OCI-LY1 (cell line): ENCODE measurements at regions not wholly inside any gene's neighbourhood (a gene's known extent, or its start where the extent isn't known, plus 50 kb on each side); places are given as distances from the start of the nearest gene placed in this dataset.

Experiments used
- H2AFZ ChIP-seq: fragments of 200-600 bp; sonication (generic), shearing (Covaris generic); 2 replicates; pipeline ENCODE4 v1.6.0; 2014; ENCODE audit warnings: antibody characterized with exemption, mild to moderate bottlenecking, low read length
- H3F3A ChIP-seq: fragments of 200-600 bp; sonication (generic), shearing (Covaris generic); 2 replicates; pipeline ENCODE4 v1.6.0; 2014; ENCODE audit warnings: mild to moderate bottlenecking, antibody characterized with exemption, low read length, moderate library complexity; ENCODE audit not compliant: insufficient read depth
- H3K27ac ChIP-seq: fragments of 200-600 bp; sonication (generic); 2 replicates; pipeline ENCODE4 v1.5.1; 2014; ENCODE audit warnings: low read length, mixed run types, mild to moderate bottlenecking, low read depth; ENCODE audit not compliant: poor library complexity, severe bottlenecking
- H3K27me3 ChIP-seq: fragments of 200-600 bp; sonication (generic); 2 replicates; pipeline ENCODE4 v1.6.0; 2014; ENCODE audit warnings: antibody characterized with exemption, mild to moderate bottlenecking, low read length, moderate library complexity; ENCODE audit not compliant: insufficient read depth
- H3K36me3 ChIP-seq: fragments of 200-600 bp; sonication (generic); 2 replicates; pipeline ENCODE4 v1.6.1; 2014; ENCODE audit warnings: mild to moderate bottlenecking, antibody characterized with exemption, low read length, moderate library complexity, mixed read lengths; ENCODE audit not compliant: insufficient read depth
- H3K4me1 ChIP-seq: fragments of 200-600 bp; sonication (generic); 2 replicates; pipeline ENCODE4 v1.5.1; 2014; ENCODE audit warnings: mild to moderate bottlenecking, low read length, moderate library complexity; ENCODE audit not compliant: insufficient read depth, severe bottlenecking
- H3K4me2 ChIP-seq: fragments of 200-600 bp; sonication (generic), shearing (Covaris generic); 2 replicates; pipeline ENCODE4 v1.6.1; 2014; ENCODE audit warnings: low read length
- H3K4me3 ChIP-seq: fragments of 200-600 bp; sonication (generic); 2 replicates; pipeline ENCODE4 v1.5.1; 2014; ENCODE audit warnings: low read length, low read depth, mild to moderate bottlenecking, mixed read lengths; ENCODE audit not compliant: poor library complexity, severe bottlenecking
- H3K79me2 ChIP-seq: fragments of 200-600 bp; shearing (Covaris generic); 2 replicates; pipeline ENCODE4 v1.6.1; 2016; ENCODE audit warnings: mixed run types, low read length, mixed read lengths; ENCODE audit not compliant: insufficient read depth
- H3K9ac ChIP-seq: fragments of 200-600 bp; sonication (generic), shearing (Covaris generic); 2 replicates; pipeline ENCODE4 v1.6.1; 2014; ENCODE audit warnings: mild to moderate bottlenecking, low read length, mixed read lengths
- H3K9me2 ChIP-seq: fragments of 200-600 bp; sonication (generic), shearing (Covaris generic); 2 replicates; pipeline ENCODE4 v1.6.1; 2014; ENCODE audit warnings: low read depth, mild to moderate bottlenecking, low read length, mixed read lengths
- H3K9me3 ChIP-seq: fragments of 200-600 bp; shearing (Covaris generic); 2 replicates; pipeline ENCODE4 v1.6.1; 2014; ENCODE audit warnings: low read length, mixed read lengths
- H4K20me1 ChIP-seq: fragments of 200-600 bp; sonication (generic), shearing (Covaris generic); 2 replicates; pipeline ENCODE4 v1.6.0; 2016; ENCODE audit warnings: mild to moderate bottlenecking, low read length; ENCODE audit not compliant: insufficient read depth
- CTCF ChIP-seq: fragments of 200-600 bp; sonication (generic), shearing (Covaris generic); IDR thresholded peaks from 2 replicates; pipeline ENCODE4 v1.5.1; 2017; ENCODE audit warnings: mild to moderate bottlenecking, antibody characterized with exemption, low read length, moderate library complexity, mixed read lengths
- EZH2 ChIP-seq: fragments of 200-600 bp; sonication (generic), shearing (Covaris generic); IDR thresholded peaks from 2 replicates; pipeline ENCODE4 v1.8.0; 2017; ENCODE audit warnings: borderline replicate concordance, mixed run types, mild to moderate bottlenecking, antibody characterized with exemption, low read length, moderate library complexity, mixed read lengths

GRCh38 chr6:25062070-25062811, 126.5 kb upstream of the RIPOR2 start:
- Histone ChIP-seq H3K36me3 (no peaks in the 10 kb centered on the region), H3K4me3 (no peak overlapping the region), H3F3A (no peaks in the 10 kb centered on the region), H4K20me1 (no peaks in the 10 kb centered on the region), H3K4me2 (no peak overlapping the region), H3K27me3 (no peaks in the 10 kb centered on the region), H3K79me2 (no peaks in the 10 kb centered on the region), H2AFZ (no peak overlapping the region), H3K4me1 (no peaks in the 10 kb centered on the region), H3K9me2 (no peaks in the 10 kb centered on the region), H3K9me3 (no peaks in the 10 kb centered on the region), H3K9ac (no peak overlapping the region), H3K27ac (no peak overlapping the region)
- TF ChIP-seq CTCF (no peak), EZH2 (no peak)

- no peaks in the 10 kb centered on the region for H3K79me2 ChIP-seq
- H3K4me2 ChIP-seq = no peak overlapping the region
- no peak overlapping the region for H2AFZ ChIP-seq
- H3K36me3 ChIP-seq = no peaks in the 10 kb centered on the region
- no peak overlapping the region for H3K4me3 ChIP-seq
- no peaks in the 10 kb centered on the region for H3K9me2 ChIP-seq
- H3K9ac ChIP-seq = no peak overlapping the region
- no peaks in the 10 kb centered on the region for H3K4me1 ChIP-seq
- no peaks in the 10 kb centered on the region for H3K9me3 ChIP-seq
- H3K27ac ChIP-seq = no peak overlapping the region
- H4K20me1 ChIP-seq = no peaks in the 10 kb centered on the region
- no peak for TF ChIP-seq EZH2
- no peak for TF ChIP-seq CTCF
- no peaks in the 10 kb centered on the region for H3K27me3 ChIP-seq
- no peaks in the 10 kb centered on the region for H3F3A ChIP-seq
Observed at GRCh38 chr6:25064006-25064405, 128.2 kb upstream of the RIPOR2 start.

DNA sequence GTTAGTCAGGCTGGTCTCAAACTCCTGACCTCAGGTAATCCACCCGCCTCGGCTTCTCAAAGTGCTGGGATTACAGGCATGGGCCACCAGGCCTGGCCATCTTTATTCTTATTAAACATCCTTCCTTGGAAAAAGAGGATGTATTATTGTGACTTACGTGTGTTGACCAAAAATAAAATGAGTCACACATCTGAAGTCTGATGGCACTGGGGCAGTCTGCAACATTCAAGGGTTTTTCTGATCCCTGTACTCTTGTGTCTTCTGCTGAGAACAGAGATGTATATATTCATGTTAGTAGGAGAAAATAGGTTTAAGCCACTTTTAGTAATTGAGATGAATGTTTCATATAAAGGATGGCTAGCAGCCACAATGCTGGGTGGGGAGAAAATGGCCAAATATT, 129.9 kb upstream of the RIPOR2 start:
- Histone ChIP-seq H3K4me3 (no peak overlapping the region), H3F3A (no peaks in the 10 kb centered on the region), H3K9me3 (no peaks in the 10 kb centered on the region), H3K4me2 (no peak overlapping the region), H3K27me3 (no peaks in the 10 kb centered on the region), H3K79me2 (no peaks in the 10 kb centered on the region), H3K9me2 (no peaks in the 10 kb centered on the region), H4K20me1 (no peaks in the 10 kb centered on the region), H2AFZ (no peak overlapping the region), H3K4me1 (peaks cover 3% of the 10 kb centered on the region), H3K9ac (no peak overlapping the region), H3K36me3 (no peaks in the 10 kb centered on the region), H3K27ac (no peak overlapping the region)
- TF ChIP-seq CTCF (no peak), EZH2 (no peak)
